GM23248 (cell line): ENCODE measurements at regions not wholly inside any gene's neighbourhood (a gene's known extent, or its start where the extent isn't known, plus 50 kb on each side); places are given as distances from the start of the nearest gene placed in this dataset.

Experiments
- EZH2 ChIP-seq: fragments of 200-600 bp; sonication (generic); IDR thresholded peaks from 2 replicates; pipeline ENCODE4 v1.6.1; 2018; ENCODE audit warnings: antibody characterized with exemption, mild to moderate bottlenecking; ENCODE audit not compliant: insufficient read depth, poor library complexity, severe bottlenecking
- EZH2phosphoT487 ChIP-seq: fragments of 200-600 bp; sonication (generic); IDR thresholded peaks from 2 replicates; pipeline ENCODE4 v1.6.1; 2018; ENCODE audit warnings: antibody characterized with exemption, moderate library complexity, mild to moderate bottlenecking, low read depth; ENCODE audit not compliant: insufficient read depth

DNA sequence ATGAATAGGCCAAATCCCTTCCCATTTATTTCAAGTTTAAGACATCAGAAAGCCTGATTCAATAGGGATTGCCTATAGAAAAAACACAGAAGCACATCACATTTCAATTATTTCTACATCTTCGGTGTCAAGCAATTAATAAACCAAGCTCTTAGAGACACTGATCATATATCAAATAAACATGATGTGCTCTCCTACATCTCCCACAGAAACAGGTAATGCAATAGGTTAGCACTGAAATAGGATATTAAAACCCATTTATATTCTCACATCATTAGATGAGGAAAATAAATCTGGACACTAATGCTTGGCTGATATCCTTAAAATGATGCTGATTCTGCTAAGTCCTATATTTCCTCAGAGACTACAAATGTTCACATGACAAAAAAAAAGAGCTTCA, 364.7 kb downstream of the MBD2 start:
- TF ChIP-seq EZH2 (no peak), EZH2phosphoT487 (no peak)
